Heart left ventricle (tissue), 13 donors: ENCODE measurements at regions not wholly inside any gene's neighbourhood (a gene's known extent, or its start where the extent isn't known, plus 50 kb on each side); places are given as distances from the start of the nearest gene placed in this dataset.

ENCODE experiments used
- CTCF ChIP-seq, 12 donors: fragments of 200-600 bp; sonication (generic) in 4 of 12; IDR thresholded peaks; one replicate each; pipeline versions ENCODE4 v1.5.0 to v1.8.0; 2018 to 2022; ENCODE audit warnings: antibody characterized with exemption in 12 of 12, mild to moderate bottlenecking in 5 of 12
- POLR2A ChIP-seq, 2 donors: fragments of 450-650 bp; IDR thresholded peaks; one replicate each; pipeline ENCODE4 v1.6.1; 2017; ENCODE audit warnings: antibody characterized with exemption in 2 of 2, mild to moderate bottlenecking in 2 of 2, moderate library complexity in 2 of 2
- donor health status: ischemic (EF 13 %, LVEDD 7.1; RV severe dilation, severe dysfunction).
- donor health status: DM: no; HTN: yes; CAD: no.
- donor health status: DM: no; HTN: no; CAD: no.
- donor health status: ischemic (EF 25% LVEDD 6.9; RV normal size, moderate dysfunction).
- donor health status: ischemic (EF 25% LVEDD 5.7; RV mildly dilated, moderate dysfunction).
- donor health status: ischemic (EF 35%, LVEDD 5.7; RV mildly dilated, moderate dysfunction).
- donor health status: nonischemic (EF 11% LVEDD 7.7; RV severe dilation, severe dysfunction).
- donor health status: DM: yes; HTN: yes; CAD: no.
- donor health status: PGD.
- donor health status: ischemic (EF 29% LVEDD 5.4; RV normal size, mild dysfunction).
- donor health status: nonischemic (EF 23%, LVEDD 6.1; RV moderate dilation, normal function).

GRCh38 chr1:47696737-47697441, 259.0 kb downstream of the FOXD2 start:
- no peak for TF ChIP-seq CTCF (IDR thresholded peaks at IDR 0.05)
- TF ChIP-seq POLR2A (IDR thresholded peaks at IDR 0.05) = no peak
